AG09309 (cell line): ENCODE measurements at regions not wholly inside any gene's neighbourhood (a gene's known extent, or its start where the extent isn't known, plus 50 kb on each side); places are given as distances from the start of the nearest gene placed in this dataset.

ENCODE experiments used
- DNase-seq: peaks from one replicate; pipeline ENCODE4 v3.0.0-alpha.2; 2010; ENCODE audit warnings: low read depth
- H3K4me3 ChIP-seq: 2 replicates; pipeline ENCODE4 v1.5.1; 2011; ENCODE audit warnings: mild to moderate bottlenecking, low read depth, low read length, moderate library complexity; ENCODE audit not compliant: control insufficient read depth
- TF ChIP-seq, protein P1 (sequence below): IDR thresholded peaks from 2 replicates; pipeline ENCODE4 v1.5.1; 2011; ENCODE audit warnings: mild to moderate bottlenecking, low read depth, low read length, inconsistent platforms; ENCODE audit not compliant: insufficient read depth, control insufficient read depth; ENCODE audit errors: missing control alignments

- no peak for DNase-seq
- TF ChIP-seq, protein P1, sequence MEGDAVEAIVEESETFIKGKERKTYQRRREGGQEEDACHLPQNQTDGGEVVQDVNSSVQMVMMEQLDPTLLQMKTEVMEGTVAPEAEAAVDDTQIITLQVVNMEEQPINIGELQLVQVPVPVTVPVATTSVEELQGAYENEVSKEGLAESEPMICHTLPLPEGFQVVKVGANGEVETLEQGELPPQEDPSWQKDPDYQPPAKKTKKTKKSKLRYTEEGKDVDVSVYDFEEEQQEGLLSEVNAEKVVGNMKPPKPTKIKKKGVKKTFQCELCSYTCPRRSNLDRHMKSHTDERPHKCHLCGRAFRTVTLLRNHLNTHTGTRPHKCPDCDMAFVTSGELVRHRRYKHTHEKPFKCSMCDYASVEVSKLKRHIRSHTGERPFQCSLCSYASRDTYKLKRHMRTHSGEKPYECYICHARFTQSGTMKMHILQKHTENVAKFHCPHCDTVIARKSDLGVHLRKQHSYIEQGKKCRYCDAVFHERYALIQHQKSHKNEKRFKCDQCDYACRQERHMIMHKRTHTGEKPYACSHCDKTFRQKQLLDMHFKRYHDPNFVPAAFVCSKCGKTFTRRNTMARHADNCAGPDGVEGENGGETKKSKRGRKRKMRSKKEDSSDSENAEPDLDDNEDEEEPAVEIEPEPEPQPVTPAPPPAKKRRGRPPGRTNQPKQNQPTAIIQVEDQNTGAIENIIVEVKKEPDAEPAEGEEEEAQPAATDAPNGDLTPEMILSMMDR: no peak
- H3K4me3 ChIP-seq: no peak overlapping the region
Observed at GRCh38 chr4:81796790-81797528, 325.3 kb upstream of the RASGEF1B start.

DNA sequence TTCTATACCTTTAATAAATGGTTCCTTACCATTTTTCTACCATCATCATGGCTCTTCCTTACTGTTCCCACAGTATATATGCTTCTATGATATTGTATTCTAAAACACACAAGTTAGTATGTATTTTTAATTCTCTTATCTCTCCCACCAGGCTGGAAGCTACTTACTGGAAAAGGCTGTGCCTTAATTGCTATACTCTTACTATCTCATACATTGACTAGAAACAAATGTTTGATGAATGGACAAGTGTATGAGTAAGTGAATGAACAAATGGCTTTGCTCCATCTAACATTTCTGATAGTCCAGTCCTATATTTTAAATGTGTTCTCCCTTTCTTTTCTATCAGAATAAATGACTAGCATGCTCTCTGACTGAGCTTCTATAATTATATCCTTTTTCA, 320.8 kb upstream of the RASGEF1B start:
- H3K4me3 ChIP-seq: no peak overlapping the region
- TF ChIP-seq, protein P1: no peak
- DNase-seq: no peak

DNA sequence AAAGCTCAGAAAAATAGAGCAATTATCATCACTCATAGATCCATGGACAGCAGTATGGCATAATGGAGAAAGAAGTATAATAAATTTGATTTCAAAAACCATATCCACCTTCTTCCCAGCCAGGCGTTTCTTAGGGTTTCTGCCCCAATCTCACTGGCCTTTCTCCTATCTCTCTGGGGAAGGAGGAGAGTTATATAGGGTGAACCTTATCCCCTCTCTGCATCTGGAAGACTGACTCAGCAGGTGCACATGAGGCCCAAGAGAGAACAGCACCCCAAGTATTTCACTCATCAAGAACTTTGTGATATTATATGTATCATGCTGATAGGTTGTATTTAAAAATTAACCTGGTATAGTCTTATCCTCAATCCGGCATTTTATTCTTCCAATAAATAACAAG, 318.8 kb upstream of the RASGEF1B start:
- DNase-seq: no peak
- TF ChIP-seq, protein P1: no peak
- H3K4me3 ChIP-seq: no peak overlapping the region

- H3K4me3 ChIP-seq: no peak overlapping the region
- DNase-seq: no peak
- TF ChIP-seq, protein P1: no peak
Observed at GRCh38 chr4:81789741-81790399, 318.2 kb upstream of the RASGEF1B start.

- DNase-seq: no peak
Observed at GRCh38 chr4:81789158-81789557, 317.5 kb upstream of the RASGEF1B start.

GRCh38 chr4:81786766-81787165, 315.1 kb upstream of the RASGEF1B start:
- TF ChIP-seq, protein P1: no peak
- no peak for DNase-seq
- no peak overlapping the region for H3K4me3 ChIP-seq

More at GRCh38 chr4:81789158-81789557, 317.5 kb upstream of the RASGEF1B start:
- no peak overlapping the region for H3K4me3 ChIP-seq
- TF ChIP-seq, protein P1: no peak
